ENCODE measurements at regions not wholly inside any gene's neighbourhood (a gene's known extent, or its start where the extent isn't known, plus 50 kb on each side); places are given as distances from the start of the nearest gene placed in this dataset.
"Not testable (repeated sequence)": the region's sequence is repeated elsewhere in the genome, so short reads cannot be mapped to it uniquely, and the experiment has no call there.

- TF ChIP-seq CTCF (IDR thresholded peaks at IDR 0.05; ENCODE audit: borderline replicate concordance, control extremely low read depth, extremely low read depth, insufficient read depth, missing control alignments): no peak
- DNase-seq (ENCODE audit: low spot score): no peak
- in situ Hi-C loops (cut with MboI; ENCODE audit: low sequenced_read_pairs, unreplicated experiment): no loop called here
Observed at GRCh38 chrX:125678258-125678657, 358.6 kb downstream of the TEX13C start.

GRCh38 chrX:125680366-125680765 lies 360.7 kb downstream of the TEX13C start:
- no peak for DNase-seq (ENCODE audit: low spot score)
- in situ Hi-C loops (cut with MboI; ENCODE audit: low sequenced_read_pairs, unreplicated experiment): no loop called here
- TF ChIP-seq CTCF (IDR thresholded peaks at IDR 0.05; ENCODE audit: borderline replicate concordance, control extremely low read depth, extremely low read depth, insufficient read depth, missing control alignments): no peak

GRCh38 chrX:125681058-125681457 lies 361.4 kb downstream of the TEX13C start:
- in situ Hi-C loops (cut with MboI; ENCODE audit: low sequenced_read_pairs, unreplicated experiment): no loop called here
- DNase-seq (ENCODE audit: low spot score): no peak
- TF ChIP-seq CTCF (IDR thresholded peaks at IDR 0.05; ENCODE audit: borderline replicate concordance, control extremely low read depth, extremely low read depth, insufficient read depth, missing control alignments): no peak

GRCh38 chrX:125681507-125681906 lies 361.8 kb downstream of the TEX13C start:
- DNase-seq (ENCODE audit: low spot score): no peak
- TF ChIP-seq CTCF (IDR thresholded peaks at IDR 0.05; ENCODE audit: borderline replicate concordance, control extremely low read depth, extremely low read depth, insufficient read depth, missing control alignments): no peak
- in situ Hi-C loops (cut with MboI; ENCODE audit: low sequenced_read_pairs, unreplicated experiment): no loop called here

- DNase-seq (ENCODE audit: low spot score); in situ Hi-C loops (cut with MboI; ENCODE audit: low sequenced_read_pairs, unreplicated experiment): not testable (repeated sequence)
Observed at GRCh38 chrX:125690522-125690921, 370.9 kb downstream of the TEX13C start.

GRCh38 chrX:125694171-125694570 lies 374.5 kb downstream of the TEX13C start:
- in situ Hi-C loops (cut with MboI; ENCODE audit: low sequenced_read_pairs, unreplicated experiment): no loop called here
- TF ChIP-seq CTCF (IDR thresholded peaks at IDR 0.05; ENCODE audit: borderline replicate concordance, control extremely low read depth, extremely low read depth, insufficient read depth, missing control alignments): no peak

GRCh38 chrX:125709074-125709473 lies 389.4 kb downstream of the TEX13C start:
- in situ Hi-C loops (cut with MboI; ENCODE audit: low sequenced_read_pairs, unreplicated experiment): no loop called here
- no peak for DNase-seq (ENCODE audit: low spot score)
- TF ChIP-seq CTCF (IDR thresholded peaks at IDR 0.05; ENCODE audit: borderline replicate concordance, control extremely low read depth, extremely low read depth, insufficient read depth, missing control alignments): no peak

More at GRCh38 chrX:125694171-125694570, 374.5 kb downstream of the TEX13C start:
- DNase-seq (ENCODE audit: low spot score): no peak
